ENCODE measurements at regions not wholly inside any gene's neighbourhood (a gene's known extent, or its start where the extent isn't known, plus 50 kb on each side); places are given as distances from the start of the nearest gene placed in this dataset.

DNA sequence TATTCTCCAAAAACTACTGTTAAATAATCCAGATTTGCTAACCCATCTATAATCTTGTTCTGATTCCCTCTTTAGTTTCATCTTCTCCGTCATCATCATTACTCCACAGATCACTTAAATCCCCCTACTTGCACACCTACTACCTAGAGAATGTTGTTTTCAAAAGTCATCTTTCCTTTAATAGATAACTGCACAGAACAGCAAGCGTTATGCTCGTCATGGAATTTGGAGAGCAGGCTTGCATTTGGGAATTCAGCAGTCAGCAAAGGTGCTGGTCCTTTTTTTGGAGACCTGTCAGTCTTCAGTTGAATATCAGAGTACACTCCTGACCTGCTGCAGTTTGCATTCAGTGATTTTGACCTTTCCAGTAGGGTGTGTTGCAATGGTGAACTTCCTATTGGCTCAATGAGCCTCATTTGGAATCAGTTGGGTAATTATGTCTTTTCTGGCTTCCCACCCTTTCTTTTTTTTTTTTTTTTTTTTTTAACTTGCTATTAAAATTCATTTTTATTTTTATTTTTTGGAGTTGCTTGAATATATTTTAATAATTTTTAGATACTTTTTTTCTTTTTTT lies 110.6 kb downstream of the HNRNPLL start:
- Histone ChIP-seq H3K79me2 (ENCODE audit: insufficient read depth, low read length) (no peaks in the 10 kb centered on the region), H3K4me3 (replicated peaks in 1 of 2; ENCODE audit: low read depth in 1 of 2, low read length in 2 of 2) (no peak overlapping the region), H3K9me2 (ENCODE audit: insufficient read depth) (no peaks in the 10 kb centered on the region), H3K9me3 (ENCODE audit: control insufficient read depth in 1 of 2, insufficient read depth in 1 of 2, low read depth in 1 of 2, low read length in 2 of 2) (no peaks in the 10 kb centered on the region), H4K20me1 (ENCODE audit: insufficient read depth) (no peaks in the 10 kb centered on the region), H3K36me3 (ENCODE audit: control insufficient read depth in 1 of 2, insufficient read depth in 2 of 2, low read length in 2 of 2) (no peaks in the 10 kb centered on the region), H3K27me3 (ENCODE audit: insufficient read depth, low read length) (no peaks in the 10 kb centered on the region), H3K9ac (ENCODE audit: low read length) (no peak overlapping the region), H3K4me1 (ENCODE audit: control insufficient read depth in 1 of 2, insufficient read depth in 2 of 2, low read length in 2 of 2) (no peaks in the 10 kb centered on the region), H3K4me2 (ENCODE audit: low read length) (no peak overlapping the region), H3K27ac (ENCODE audit: low read depth, low read length) (no peak overlapping the region), H2AFZ (ENCODE audit: low read depth, low read length, poor library complexity, severe bottlenecking) (no peak overlapping the region)
- no TSS peak for BruUV-seq (replicated peaks)
- RAD21 ChIA-PET (ENCODE audit: low non-redundant PET in 1 of 2, low total read pairs in 2 of 2, uncharacterized antibody in 2 of 2, unreplicated experiment in 2 of 2): no interaction called here
- TF ChIP-seq SP1 (IDR thresholded peaks at IDR 0.05; ENCODE audit: low read depth) (no peak), EGR1 (IDR thresholded peaks at IDR 0.05; ENCODE audit: low read depth) (no peak), ELF1 (IDR thresholded peaks at IDR 0.05; ENCODE audit: borderline replicate concordance, low read depth) (no peak), ZNF274 (IDR thresholded peaks at IDR 0.05; ENCODE audit: low read depth, low read length) (no peak), CEBPB (IDR thresholded peaks at IDR 0.05; ENCODE audit: low read depth) (no peak), ZFX (IDR thresholded peaks at IDR 0.05) (no peak), TCF7L2 (IDR thresholded peaks at IDR 0.05; ENCODE audit: borderline replicate concordance, extremely low read depth, insufficient read depth, insufficient read length) (no peak)
- TF ChIP-seq, protein P1, sequence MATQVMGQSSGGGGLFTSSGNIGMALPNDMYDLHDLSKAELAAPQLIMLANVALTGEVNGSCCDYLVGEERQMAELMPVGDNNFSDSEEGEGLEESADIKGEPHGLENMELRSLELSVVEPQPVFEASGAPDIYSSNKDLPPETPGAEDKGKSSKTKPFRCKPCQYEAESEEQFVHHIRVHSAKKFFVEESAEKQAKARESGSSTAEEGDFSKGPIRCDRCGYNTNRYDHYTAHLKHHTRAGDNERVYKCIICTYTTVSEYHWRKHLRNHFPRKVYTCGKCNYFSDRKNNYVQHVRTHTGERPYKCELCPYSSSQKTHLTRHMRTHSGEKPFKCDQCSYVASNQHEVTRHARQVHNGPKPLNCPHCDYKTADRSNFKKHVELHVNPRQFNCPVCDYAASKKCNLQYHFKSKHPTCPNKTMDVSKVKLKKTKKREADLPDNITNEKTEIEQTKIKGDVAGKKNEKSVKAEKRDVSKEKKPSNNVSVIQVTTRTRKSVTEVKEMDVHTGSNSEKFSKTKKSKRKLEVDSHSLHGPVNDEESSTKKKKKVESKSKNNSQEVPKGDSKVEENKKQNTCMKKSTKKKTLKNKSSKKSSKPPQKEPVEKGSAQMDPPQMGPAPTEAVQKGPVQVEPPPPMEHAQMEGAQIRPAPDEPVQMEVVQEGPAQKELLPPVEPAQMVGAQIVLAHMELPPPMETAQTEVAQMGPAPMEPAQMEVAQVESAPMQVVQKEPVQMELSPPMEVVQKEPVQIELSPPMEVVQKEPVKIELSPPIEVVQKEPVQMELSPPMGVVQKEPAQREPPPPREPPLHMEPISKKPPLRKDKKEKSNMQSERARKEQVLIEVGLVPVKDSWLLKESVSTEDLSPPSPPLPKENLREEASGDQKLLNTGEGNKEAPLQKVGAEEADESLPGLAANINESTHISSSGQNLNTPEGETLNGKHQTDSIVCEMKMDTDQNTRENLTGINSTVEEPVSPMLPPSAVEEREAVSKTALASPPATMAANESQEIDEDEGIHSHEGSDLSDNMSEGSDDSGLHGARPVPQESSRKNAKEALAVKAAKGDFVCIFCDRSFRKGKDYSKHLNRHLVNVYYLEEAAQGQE (IDR thresholded peaks at IDR 0.05; ENCODE audit: low read depth): no peak
- TF ChIP-seq, protein P2, sequence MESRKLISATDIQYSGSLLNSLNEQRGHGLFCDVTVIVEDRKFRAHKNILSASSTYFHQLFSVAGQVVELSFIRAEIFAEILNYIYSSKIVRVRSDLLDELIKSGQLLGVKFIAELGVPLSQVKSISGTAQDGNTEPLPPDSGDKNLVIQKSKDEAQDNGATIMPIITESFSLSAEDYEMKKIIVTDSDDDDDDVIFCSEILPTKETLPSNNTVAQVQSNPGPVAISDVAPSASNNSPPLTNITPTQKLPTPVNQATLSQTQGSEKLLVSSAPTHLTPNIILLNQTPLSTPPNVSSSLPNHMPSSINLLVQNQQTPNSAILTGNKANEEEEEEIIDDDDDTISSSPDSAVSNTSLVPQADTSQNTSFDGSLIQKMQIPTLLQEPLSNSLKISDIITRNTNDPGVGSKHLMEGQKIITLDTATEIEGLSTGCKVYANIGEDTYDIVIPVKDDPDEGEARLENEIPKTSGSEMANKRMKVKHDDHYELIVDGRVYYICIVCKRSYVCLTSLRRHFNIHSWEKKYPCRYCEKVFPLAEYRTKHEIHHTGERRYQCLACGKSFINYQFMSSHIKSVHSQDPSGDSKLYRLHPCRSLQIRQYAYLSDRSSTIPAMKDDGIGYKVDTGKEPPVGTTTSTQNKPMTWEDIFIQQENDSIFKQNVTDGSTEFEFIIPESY (IDR thresholded peaks at IDR 0.05; ENCODE audit: extremely low read depth, insufficient replicate concordance, low read length): no peak
- ATAC-seq: no peak
- intact Hi-C loops (cut with micrococcal nuclease): no loop called here
- CTCF ChIA-PET: no interaction called here
- POLR2A ChIA-PET: no interaction called here
- DNase-seq (ENCODE audit: low read depth, low spot score): no peak
